K562 (cell line): ENCODE measurements at regions not wholly inside any gene's neighbourhood (a gene's known extent, or its start where the extent isn't known, plus 50 kb on each side); places are given as distances from the start of the nearest gene placed in this dataset.

Experiments used
- AFF4 ChIP-seq: sonication (generic); formaldehyde crosslinking; IDR thresholded peaks from 2 replicates; pipeline ENCODE4 v1.8.0; 2023; ENCODE audit warnings: mild to moderate bottlenecking, missing genetic modification reagents
- BMI1 ChIP-seq: fragments of 150-350 bp; IDR thresholded peaks from 2 replicates; pipeline ENCODE4 v1.6.1; 2014; ENCODE audit warnings: low read length
- ELF2 ChIP-seq: fragments of 250-450 bp; sonication (Bioruptor Pico); IDR thresholded peaks from 2 replicates; pipeline ENCODE4 v1.5.0; 2021; ENCODE audit warnings: mild to moderate bottlenecking
- EZH2 ChIP-seq: IDR thresholded peaks from 2 replicates; pipeline ENCODE4 v1.6.1; 2012; ENCODE audit warnings: low read depth, mild to moderate bottlenecking, inconsistent platforms, low read length, borderline replicate concordance
- GATA2 ChIP-seq: sonication (generic); formaldehyde crosslinking; IDR thresholded peaks from 2 replicates; pipeline ENCODE4 v1.4.0; 2020; ENCODE audit warnings: mild to moderate bottlenecking, missing genetic modification reagents
- HNRNPH1 ChIP-seq: fragments of 200-400 bp; formaldehyde crosslinking; optimal IDR thresholded peaks from 2 replicates; pipeline ENCODE3; 2017; ENCODE audit warnings: low read depth, mild to moderate bottlenecking, low read length, moderate library complexity
- NCOA1 ChIP-seq: fragments of 450-650 bp; IDR thresholded peaks from 2 replicates; pipeline ENCODE4 v1.6.1; 2016; ENCODE audit warnings: low read depth
- SIRT6 ChIP-seq: IDR thresholded peaks from one replicate; pipeline ENCODE4 v1.6.1; 2012; ENCODE audit warnings: low read depth, mild to moderate bottlenecking, control low read depth, inconsistent platforms, low read length, moderate library complexity
- TOE1 ChIP-seq, 2 experiments: fragments of 450-650 bp in 1 of 2; sonication (generic) in 1 of 2; formaldehyde crosslinking in 1 of 2; IDR thresholded peaks; 2 replicates each; pipeline versions ENCODE4 v1.7.1 to v1.8.0; 2016 to 2022; ENCODE audit warnings: borderline replicate concordance in 2 of 2, mild to moderate bottlenecking in 2 of 2, antibody characterized with exemption in 1 of 2, inconsistent platforms in 1 of 2, low read depth in 1 of 2, missing genetic modification reagents in 1 of 2, moderate library complexity in 1 of 2
- TSC22D4 ChIP-seq: fragments of 450-650 bp; IDR thresholded peaks from 2 replicates; pipeline ENCODE4 v1.6.1; 2016; ENCODE audit warnings: missing genetic modification characterization, missing biosample characterization, control low read depth
- ZNF140 ChIP-seq: fragments of 250-450 bp; sonication (Bioruptor Pico); IDR thresholded peaks from 2 replicates; pipeline ENCODE4 v1.8.0; 2021; ENCODE audit warnings: moderate library complexity, mild to moderate bottlenecking, inconsistent platforms
- ZNF263 ChIP-seq: sonication (generic); formaldehyde crosslinking; IDR thresholded peaks from 2 replicates; pipeline ENCODE4 v1.8.0; 2022; ENCODE audit warnings: mild to moderate bottlenecking, missing genetic modification reagents, borderline replicate concordance
- ZNF395 ChIP-seq: fragments of 200-800 bp; sonication (Bioruptor generic); IDR thresholded peaks from 2 replicates; pipeline ENCODE4 v1.6.1; 2017; ENCODE audit warnings: missing genetic modification characterization, missing compliant biosample characterization
- ZNF507 ChIP-seq: conservative IDR thresholded peaks from 2 replicates; pipeline ENCODE4 v1.6.1; 2017; ENCODE audit warnings: missing genetic modification characterization, missing compliant biosample characterization
- ZNF79 ChIP-seq: fragments of 250-450 bp; sonication (Bioruptor Pico); IDR thresholded peaks from 2 replicates; pipeline ENCODE4 v1.4.0; 2020; ENCODE audit warnings: low read depth, mild to moderate bottlenecking, moderate library complexity
- TF ChIP-seq, protein P1 (sequence below): fragments of 200-400 bp; formaldehyde crosslinking; IDR thresholded peaks from 2 replicates; pipeline ENCODE4 v1.6.1; 2017; ENCODE audit warnings: mild to moderate bottlenecking, low read depth, low read length, moderate library complexity
- TF ChIP-seq, protein P2 (sequence below), 2 experiments: fragments of 200-800 bp in 1 of 2; sonication (Bioruptor generic) in 1 of 2; sonication (generic) in 1 of 2; formaldehyde crosslinking in 1 of 2; IDR thresholded peaks in 1 of 2; conservative IDR thresholded peaks in 1 of 2; 2 replicates each; pipeline versions ENCODE4 v1.5.0 to v1.6.1; 2016 to 2020; ENCODE audit warnings: missing compliant biosample characterization in 1 of 2, missing genetic modification characterization in 1 of 2, missing genetic modification reagents in 1 of 2

DNA sequence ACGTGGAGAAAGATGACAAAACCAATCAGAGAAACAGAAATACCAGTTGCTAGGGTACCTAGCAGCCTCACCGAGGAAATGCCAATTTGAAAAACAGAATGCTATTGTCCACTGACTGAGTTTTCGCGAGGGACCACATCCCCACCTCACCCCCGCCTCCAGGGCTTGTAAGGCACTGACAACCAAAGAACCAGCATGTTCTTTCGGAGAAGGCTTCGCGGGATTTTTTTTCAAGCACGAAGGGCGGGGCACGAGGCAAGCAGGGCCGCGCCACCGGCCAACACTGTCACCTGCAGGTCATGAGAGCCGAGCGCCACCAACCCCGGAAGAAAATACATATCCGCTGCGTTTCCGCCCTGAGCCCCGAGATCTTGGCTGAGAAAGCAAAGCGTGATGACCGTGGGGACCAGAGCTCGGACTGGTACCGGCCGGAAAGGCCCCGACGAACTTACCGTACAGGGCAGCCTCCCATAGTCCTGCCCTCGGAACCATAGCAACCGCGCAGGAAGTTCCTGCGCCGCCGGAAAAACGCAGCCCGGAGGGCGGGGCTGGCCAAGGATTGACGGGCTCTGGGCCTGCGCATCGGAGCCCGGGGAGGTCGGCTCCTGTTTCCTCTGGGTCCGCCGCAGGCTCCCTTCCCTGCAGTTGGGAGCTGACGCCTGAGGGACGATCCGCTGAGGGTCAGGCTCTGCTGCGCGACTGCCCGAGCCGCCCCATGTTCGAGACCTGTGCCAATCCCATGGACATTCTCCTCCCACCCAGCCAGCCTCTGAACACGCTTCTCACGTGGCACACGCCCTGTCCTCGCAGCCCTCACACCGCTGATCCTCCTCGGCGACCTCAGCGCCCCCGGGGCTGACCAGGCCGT is 59.2 kb upstream of the PAGE5 start (continued):
- TF ChIP-seq ZNF395 (CRISPR knock-in tag) (no peak), SIRT6 (no peak), TSC22D4 (tag) (no peak), EZH2 (no peak), ZNF507 (tag) (no peak), TOE1 (IDR thresholded peaks at IDR 0.05; ENCODE audit: borderline replicate concordance) (peak; percentile 84), TOE1 (CRISPR knock-in tag; IDR thresholded peaks at IDR 0.05; ENCODE audit: borderline replicate concordance, low read depth) (no peak), AFF4 (no peak), HNRNPH1 (no peak), NCOA1 (peak; percentile 12; the same call in 1 of the 2 replicates), GATA2 (no peak), ZNF263 (no peak), ZNF140 (CRISPR knock-in tag) (no peak), ELF2 (CRISPR knock-in tag) (peak; percentile 76), ZNF79 (CRISPR knock-in tag) (no peak), BMI1 (0 out of 2 replicates have a peak, but pooled peaks have one; percentile 37)
- TF ChIP-seq, protein P1, sequence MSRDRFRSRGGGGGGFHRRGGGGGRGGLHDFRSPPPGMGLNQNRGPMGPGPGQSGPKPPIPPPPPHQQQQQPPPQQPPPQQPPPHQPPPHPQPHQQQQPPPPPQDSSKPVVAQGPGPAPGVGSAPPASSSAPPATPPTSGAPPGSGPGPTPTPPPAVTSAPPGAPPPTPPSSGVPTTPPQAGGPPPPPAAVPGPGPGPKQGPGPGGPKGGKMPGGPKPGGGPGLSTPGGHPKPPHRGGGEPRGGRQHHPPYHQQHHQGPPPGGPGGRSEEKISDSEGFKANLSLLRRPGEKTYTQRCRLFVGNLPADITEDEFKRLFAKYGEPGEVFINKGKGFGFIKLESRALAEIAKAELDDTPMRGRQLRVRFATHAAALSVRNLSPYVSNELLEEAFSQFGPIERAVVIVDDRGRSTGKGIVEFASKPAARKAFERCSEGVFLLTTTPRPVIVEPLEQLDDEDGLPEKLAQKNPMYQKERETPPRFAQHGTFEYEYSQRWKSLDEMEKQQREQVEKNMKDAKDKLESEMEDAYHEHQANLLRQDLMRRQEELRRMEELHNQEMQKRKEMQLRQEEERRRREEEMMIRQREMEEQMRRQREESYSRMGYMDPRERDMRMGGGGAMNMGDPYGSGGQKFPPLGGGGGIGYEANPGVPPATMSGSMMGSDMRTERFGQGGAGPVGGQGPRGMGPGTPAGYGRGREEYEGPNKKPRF: no peak
- TF ChIP-seq, protein P2, sequence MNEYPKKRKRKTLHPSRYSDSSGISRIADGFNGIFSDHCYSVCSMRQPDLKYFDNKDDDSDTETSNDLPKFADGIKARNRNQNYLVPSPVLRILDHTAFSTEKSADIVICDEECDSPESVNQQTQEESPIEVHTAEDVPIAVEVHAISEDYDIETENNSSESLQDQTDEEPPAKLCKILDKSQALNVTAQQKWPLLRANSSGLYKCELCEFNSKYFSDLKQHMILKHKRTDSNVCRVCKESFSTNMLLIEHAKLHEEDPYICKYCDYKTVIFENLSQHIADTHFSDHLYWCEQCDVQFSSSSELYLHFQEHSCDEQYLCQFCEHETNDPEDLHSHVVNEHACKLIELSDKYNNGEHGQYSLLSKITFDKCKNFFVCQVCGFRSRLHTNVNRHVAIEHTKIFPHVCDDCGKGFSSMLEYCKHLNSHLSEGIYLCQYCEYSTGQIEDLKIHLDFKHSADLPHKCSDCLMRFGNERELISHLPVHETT (CRISPR knock-in tag; conservative IDR thresholded peaks at IDR 0.05 in 1 of 2, IDR thresholded peaks at IDR 0.05 in 1 of 2): peak in 1 of 2 experiments; percentile 58; a peak in 1 of 4 replicates
